ENCODE measurements at regions not wholly inside any gene's neighbourhood (a gene's known extent, or its start where the extent isn't known, plus 50 kb on each side); places are given as distances from the start of the nearest gene placed in this dataset.

DNA sequence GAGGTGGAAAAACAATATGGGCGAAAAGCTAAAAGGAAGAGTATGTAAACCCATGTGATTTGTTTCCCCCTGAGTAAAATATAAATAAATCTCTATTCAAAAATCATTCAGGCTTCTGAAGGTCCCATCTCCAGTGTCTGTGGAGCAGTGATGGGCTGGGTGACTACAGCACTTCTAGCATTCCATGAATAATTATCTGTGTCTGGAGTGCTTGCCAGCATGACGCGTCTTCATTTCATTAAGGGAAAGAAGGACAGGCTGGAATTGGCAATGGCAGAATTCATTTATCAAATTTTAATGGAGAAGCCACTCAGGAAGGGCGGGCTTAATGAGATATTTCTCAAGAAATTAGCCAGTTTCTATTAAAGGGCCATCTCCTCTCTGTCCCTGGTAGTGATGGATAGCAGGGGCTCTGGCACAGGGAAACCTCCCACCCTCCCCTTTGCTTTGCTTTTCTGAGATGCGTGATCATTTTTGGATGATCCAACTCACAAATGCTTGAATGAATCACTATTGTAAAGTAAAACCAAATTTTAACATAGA is 916.3 kb upstream of the SEL1L start:
- intact Hi-C loops (cut with DNase I), result no loop called here
- no peak overlapping the region for H3K27ac ChIP-seq
- H3K9me3 ChIP-seq, result no peaks in the 10 kb centered on the region
- no peaks in the 10 kb centered on the region for H3K4me1 ChIP-seq
- 78 to 79% methylated on average over 5 of the region's 5 CpGs for WGBS, 2 donors
- no peak overlapping the region for H3K4me3 ChIP-seq (replicated peaks in 1 of 3)
- H3K27me3 ChIP-seq, result no peaks in the 10 kb centered on the region
- no peak for DNase-seq
- TF ChIP-seq POLR2A (IDR thresholded peaks at IDR 0.05), result no peak
- TF ChIP-seq, protein P1, sequence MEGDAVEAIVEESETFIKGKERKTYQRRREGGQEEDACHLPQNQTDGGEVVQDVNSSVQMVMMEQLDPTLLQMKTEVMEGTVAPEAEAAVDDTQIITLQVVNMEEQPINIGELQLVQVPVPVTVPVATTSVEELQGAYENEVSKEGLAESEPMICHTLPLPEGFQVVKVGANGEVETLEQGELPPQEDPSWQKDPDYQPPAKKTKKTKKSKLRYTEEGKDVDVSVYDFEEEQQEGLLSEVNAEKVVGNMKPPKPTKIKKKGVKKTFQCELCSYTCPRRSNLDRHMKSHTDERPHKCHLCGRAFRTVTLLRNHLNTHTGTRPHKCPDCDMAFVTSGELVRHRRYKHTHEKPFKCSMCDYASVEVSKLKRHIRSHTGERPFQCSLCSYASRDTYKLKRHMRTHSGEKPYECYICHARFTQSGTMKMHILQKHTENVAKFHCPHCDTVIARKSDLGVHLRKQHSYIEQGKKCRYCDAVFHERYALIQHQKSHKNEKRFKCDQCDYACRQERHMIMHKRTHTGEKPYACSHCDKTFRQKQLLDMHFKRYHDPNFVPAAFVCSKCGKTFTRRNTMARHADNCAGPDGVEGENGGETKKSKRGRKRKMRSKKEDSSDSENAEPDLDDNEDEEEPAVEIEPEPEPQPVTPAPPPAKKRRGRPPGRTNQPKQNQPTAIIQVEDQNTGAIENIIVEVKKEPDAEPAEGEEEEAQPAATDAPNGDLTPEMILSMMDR (IDR thresholded peaks at IDR 0.05), result no peak
- no peaks in the 10 kb centered on the region for H3K36me3 ChIP-seq

DNA sequence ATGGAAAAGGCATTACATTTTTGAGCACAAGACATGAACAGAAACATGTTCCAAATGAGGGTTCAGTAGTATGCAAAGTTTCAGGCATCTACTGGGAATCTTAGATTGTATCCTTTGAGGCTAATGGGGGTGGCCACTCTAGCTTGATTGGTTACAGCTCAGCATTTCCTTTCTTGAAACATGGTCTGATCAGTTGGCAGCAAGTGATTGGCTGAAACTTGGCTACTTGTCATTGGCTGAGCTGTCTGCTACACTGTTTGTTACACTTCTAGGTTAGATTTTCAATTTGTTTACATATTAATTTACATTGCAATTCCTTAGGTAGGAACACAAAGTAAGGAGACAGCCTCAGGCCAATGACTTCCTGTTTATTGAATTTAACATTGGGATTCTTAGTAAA is 918.0 kb upstream of the SEL1L start:
- no peaks in the 10 kb centered on the region for H3K27me3 ChIP-seq
- H3K36me3 ChIP-seq, result no peaks in the 10 kb centered on the region
- H3K4me1 ChIP-seq, result no peaks in the 10 kb centered on the region
- intact Hi-C loops (cut with DNase I), result no loop called here
- no peak overlapping the region for H3K4me3 ChIP-seq (replicated peaks in 1 of 3)
- TF ChIP-seq POLR2A (IDR thresholded peaks at IDR 0.05), result no peak
- TF ChIP-seq, protein P1 (IDR thresholded peaks at IDR 0.05), result no peak
- H3K27ac ChIP-seq, result no peak overlapping the region
- no peak for DNase-seq
- H3K9me3 ChIP-seq, result no peaks in the 10 kb centered on the region

DNA sequence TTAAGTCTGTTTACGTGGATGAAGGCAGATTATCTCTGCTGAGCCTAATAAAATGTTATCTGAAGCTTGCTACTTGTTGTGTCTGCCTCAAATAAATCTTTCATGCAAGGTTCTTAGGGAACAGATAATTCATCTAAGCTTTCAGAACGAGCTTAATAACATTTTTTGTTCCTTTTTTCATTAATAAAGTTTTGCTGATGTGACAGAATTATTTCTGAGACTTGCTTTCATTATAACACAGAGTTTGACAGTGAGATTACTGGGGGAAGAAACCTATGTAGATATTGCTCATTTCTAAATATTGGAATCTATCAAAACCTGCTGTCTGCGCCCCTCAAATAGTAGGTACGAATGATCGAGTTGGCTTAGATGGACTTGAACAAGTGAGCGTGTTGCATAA is 948.7 kb upstream of the SEL1L start:
- no peak overlapping the region for H3K27ac ChIP-seq
- no peaks in the 10 kb centered on the region for H3K36me3 ChIP-seq
- 88 to 89% methylated on average over 6 of the region's 6 CpGs for WGBS, 2 donors

DNA sequence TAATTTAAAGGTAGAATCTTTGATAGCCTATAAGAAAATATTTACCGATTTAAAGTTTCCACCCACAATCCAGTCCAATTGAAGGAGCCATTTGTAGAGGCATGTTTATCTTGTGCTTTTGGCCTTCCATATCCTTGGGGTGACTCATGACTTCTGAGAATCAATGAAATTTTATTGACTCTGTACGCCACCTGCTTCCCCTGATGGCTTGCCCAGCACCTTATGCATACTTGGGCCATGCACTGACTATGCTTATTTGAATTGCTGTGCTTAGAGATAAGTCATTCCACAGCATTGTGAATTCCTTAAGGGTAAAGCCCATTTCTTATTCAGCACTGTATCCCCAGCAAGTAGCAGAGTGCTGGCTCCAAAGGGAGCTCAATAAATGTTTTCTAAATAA is 954.8 kb upstream of the SEL1L start:
- no peaks in the 10 kb centered on the region for H3K36me3 ChIP-seq
- no peak for DNase-seq
- no peak for TF ChIP-seq POLR2A (IDR thresholded peaks at IDR 0.05)
- TF ChIP-seq, protein P1 (IDR thresholded peaks at IDR 0.05), result no peak
- H3K4me3 ChIP-seq (replicated peaks in 1 of 3), result no peak overlapping the region
- no peaks in the 10 kb centered on the region for H3K27me3 ChIP-seq
- 92 to 96% methylated on average over 2 of the region's 2 CpGs for WGBS, 2 donors
- no peaks in the 10 kb centered on the region for H3K9me3 ChIP-seq
- intact Hi-C loops (cut with DNase I), result no loop called here
- no peak overlapping the region for H3K27ac ChIP-seq
- no peaks in the 10 kb centered on the region for H3K4me1 ChIP-seq

More for the DNA sequence above, 948.7 kb upstream of the SEL1L start:
- H3K9me3 ChIP-seq, result no peaks in the 10 kb centered on the region
- H3K27me3 ChIP-seq, result no peaks in the 10 kb centered on the region
- TF ChIP-seq POLR2A (IDR thresholded peaks at IDR 0.05), result no peak
- TF ChIP-seq, protein P1 (IDR thresholded peaks at IDR 0.05), result no peak
- DNase-seq, result no peak
- H3K4me3 ChIP-seq (replicated peaks in 1 of 3), result no peak overlapping the region
- intact Hi-C loops (cut with DNase I), result no loop called here
- H3K4me1 ChIP-seq, result peaks cover 0 to 6% of the 10 kb centered on the region in 2 donors

DNA sequence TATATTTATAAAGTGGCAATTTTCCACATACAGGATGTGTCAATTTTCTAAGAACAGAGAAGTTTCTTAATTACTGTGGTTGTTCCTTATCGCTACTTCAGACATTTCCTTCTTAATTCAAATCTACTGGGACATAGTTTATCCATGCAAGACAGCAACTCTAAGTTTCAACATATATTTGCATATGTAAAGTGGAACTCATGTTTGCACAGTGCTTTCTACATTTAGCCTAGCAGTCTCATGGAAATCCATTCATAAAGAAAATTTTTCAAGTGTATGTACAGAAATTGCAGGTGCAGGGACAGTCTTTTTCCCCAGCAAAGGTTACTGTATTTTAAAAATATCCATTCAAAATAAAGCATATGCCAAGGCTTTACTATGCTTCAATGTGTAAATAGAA is 956.7 kb upstream of the SEL1L start:
- Histone ChIP-seq H3K36me3 (no peaks in the 10 kb centered on the region), H3K4me1 (peaks cover 0 to 3% of the 10 kb centered on the region in 2 donors), H3K4me3 (replicated peaks in 1 of 3) (no peak overlapping the region), H3K9me3 (no peaks in the 10 kb centered on the region), H3K27ac (no peak overlapping the region), H3K27me3 (no peaks in the 10 kb centered on the region)
- intact Hi-C loops (cut with DNase I), result no loop called here
- TF ChIP-seq, protein P1 (IDR thresholded peaks at IDR 0.05), result no peak
- TF ChIP-seq POLR2A (IDR thresholded peaks at IDR 0.05), result no peak
- no peak for DNase-seq
- WGBS, 2 donors, result 82 to 94% methylated on average over 1 of the region's 1 CpG
